ENCODE measurements at regions not wholly inside any gene's neighbourhood (a gene's known extent, or its start where the extent isn't known, plus 50 kb on each side); places are given as distances from the start of the nearest gene placed in this dataset.

DNA sequence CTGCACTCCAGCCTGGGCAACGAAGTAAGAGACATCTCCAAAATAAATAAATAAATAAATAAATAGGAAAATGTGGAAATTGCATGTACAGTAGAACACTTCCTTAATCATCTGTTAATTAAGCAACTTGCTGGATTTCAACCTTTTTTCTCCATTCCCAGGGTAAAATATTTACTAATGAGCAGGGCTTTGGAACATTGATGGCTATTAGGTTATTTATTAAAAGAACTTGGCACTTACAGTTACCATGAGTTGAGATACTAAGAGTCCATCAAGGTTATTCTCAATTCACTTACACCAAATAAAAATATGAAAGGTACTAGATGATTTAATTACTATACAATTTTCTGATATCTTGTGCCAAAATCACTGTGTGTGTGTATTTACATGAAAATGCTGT lies 607.1 kb downstream of the PCDH18 start:
- TF ChIP-seq, protein P1, sequence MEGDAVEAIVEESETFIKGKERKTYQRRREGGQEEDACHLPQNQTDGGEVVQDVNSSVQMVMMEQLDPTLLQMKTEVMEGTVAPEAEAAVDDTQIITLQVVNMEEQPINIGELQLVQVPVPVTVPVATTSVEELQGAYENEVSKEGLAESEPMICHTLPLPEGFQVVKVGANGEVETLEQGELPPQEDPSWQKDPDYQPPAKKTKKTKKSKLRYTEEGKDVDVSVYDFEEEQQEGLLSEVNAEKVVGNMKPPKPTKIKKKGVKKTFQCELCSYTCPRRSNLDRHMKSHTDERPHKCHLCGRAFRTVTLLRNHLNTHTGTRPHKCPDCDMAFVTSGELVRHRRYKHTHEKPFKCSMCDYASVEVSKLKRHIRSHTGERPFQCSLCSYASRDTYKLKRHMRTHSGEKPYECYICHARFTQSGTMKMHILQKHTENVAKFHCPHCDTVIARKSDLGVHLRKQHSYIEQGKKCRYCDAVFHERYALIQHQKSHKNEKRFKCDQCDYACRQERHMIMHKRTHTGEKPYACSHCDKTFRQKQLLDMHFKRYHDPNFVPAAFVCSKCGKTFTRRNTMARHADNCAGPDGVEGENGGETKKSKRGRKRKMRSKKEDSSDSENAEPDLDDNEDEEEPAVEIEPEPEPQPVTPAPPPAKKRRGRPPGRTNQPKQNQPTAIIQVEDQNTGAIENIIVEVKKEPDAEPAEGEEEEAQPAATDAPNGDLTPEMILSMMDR (IDR thresholded peaks at IDR 0.05; ENCODE audit: control extremely low read depth, extremely low read depth, low read depth, missing control alignments) = no peak
- POLR2A ChIA-PET = no interaction called here
- DNase-seq (ENCODE audit: extremely low spot score) = no peak
- CTCF ChIA-PET = no interaction called here

DNA sequence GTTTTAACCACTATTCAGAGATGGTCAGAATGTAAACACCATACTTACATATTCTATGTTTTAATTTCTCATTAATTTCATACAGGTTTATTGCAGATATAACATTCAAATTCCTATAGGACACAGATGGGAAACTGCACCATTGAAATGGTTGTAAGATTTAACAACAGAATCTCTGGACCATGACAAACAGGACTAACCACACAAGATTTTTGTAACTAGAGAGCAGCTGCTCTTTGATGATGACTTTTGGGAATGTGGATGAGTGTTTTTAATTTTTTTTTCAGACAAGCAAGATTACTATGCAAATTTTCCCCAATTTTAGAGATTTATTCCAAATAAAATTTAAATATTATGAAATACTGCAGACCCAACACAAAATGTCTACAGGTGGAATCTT lies 610.2 kb downstream of the PCDH18 start:
- ChIA-PET POLR2A (no interaction called here), CTCF (interaction anchor here (1.3 to 1.5 kb wide), 3 partner anchors 10 to 73 kb away, joined by 3 read pairs; no protein-coding TSS in a partner anchor)
- DNase-seq (ENCODE audit: extremely low spot score) = no peak
- TF ChIP-seq, protein P1 (IDR thresholded peaks at IDR 0.05; ENCODE audit: control extremely low read depth, extremely low read depth, low read depth, missing control alignments) = no peak

DNA sequence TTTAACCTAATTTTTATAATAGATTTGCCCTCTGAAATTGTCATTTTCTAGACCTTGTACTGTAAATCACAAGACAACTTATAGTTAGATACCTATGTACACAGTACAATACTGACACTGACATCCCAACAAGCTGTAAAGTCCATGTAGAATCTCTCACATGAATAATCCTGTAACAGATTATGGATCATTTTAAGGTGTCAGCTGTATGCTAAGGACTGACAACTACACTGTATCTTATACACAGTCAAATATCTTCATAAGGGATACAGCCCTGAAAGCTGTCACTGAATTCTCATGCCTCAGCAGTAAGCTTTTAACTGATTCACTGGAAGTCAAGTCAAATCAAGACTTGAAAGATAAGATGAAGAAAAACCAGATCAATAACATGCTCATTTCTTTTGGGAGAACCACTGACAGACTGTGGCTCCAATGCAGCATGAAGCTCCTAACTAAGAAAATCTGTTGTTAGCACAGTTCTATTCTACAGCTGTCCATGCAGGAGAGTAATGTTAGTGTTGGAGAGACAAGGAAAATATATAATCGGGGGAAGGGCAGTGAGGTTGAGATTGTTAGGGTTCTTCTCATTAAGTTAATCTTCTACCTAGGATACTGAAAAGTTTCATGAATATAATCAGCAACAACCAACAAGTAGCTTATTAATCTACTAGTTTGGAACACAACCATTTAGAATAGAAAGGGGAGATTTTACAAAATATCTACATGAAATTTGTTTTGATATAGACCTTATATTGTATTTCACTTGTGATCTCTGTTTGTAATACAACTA lies 612.0 kb downstream of the PCDH18 start:
- CTCF ChIA-PET = no interaction called here
- DNase-seq (ENCODE audit: extremely low spot score) = no peak
- POLR2A ChIA-PET = no interaction called here
- TF ChIP-seq, protein P1 (IDR thresholded peaks at IDR 0.05; ENCODE audit: control extremely low read depth, extremely low read depth, low read depth, missing control alignments) = no peak

DNA sequence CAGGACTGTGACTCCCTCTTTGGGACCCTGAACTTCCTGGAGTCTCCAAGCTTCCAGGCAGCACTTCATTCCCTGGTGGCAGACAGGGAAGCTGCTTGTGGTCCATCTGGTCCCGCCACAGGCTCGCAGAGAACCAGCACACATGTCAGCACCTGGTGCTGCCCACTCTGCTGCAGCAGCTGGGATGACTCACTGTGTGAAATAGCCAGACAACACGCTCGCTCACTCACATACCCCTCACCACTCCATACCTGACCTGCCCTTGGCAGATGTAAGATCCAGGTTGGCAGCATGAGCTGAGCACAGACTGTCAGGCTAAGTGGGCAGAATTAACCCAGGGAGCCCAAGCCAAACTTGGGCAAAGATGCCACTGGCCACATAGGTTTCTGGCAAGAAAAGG lies 613.5 kb downstream of the PCDH18 start:
- POLR2A ChIA-PET = no interaction called here
- DNase-seq (ENCODE audit: extremely low spot score) = no peak
- TF ChIP-seq, protein P1 (IDR thresholded peaks at IDR 0.05; ENCODE audit: control extremely low read depth, extremely low read depth, low read depth, missing control alignments) = no peak
- CTCF ChIA-PET = interaction anchor here (1.3 kb wide), 1 partner anchor 31 kb away, joined by 3 read pairs; no protein-coding TSS in a partner anchor

DNA sequence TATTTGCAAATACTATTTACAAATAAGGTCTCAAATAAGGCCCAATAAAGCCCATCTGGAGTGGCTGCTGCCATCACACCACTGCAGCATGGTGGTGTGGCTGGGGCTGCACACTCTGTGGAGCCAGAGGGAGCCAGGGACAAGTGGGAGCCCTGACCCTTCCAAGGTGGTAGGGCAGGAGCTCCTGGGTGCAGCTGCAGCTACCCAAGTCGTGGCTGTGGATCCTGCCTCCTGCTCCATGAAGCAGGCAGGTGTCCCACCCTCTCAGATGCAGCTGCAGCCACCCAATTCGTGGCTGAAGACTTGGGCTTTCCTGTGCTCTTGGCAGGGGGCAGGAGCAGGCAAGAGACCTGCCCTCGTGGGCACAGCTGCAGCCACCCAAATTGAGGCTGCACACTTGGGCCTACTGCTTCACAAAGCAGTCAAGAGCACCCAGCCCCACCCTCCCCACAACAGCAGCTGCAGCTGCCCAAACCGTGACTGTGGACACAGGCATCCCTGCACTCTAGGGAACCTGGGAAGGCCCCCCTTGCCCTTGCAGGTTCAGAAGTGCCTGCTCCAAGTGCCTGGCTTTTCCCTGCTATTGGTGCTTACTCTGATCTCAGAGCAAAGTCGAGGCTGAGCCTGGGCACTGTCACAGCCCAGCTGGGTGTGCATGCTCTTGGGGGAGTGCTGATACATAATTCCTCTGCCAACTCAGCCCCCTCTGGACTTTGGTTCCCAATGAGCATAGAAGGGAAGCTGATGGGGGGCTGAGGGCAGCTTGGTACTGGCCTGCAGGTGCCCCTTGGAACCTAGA lies 614.8 kb downstream of the PCDH18 start:
- POLR2A ChIA-PET = no interaction called here
- TF ChIP-seq, protein P1 (IDR thresholded peaks at IDR 0.05; ENCODE audit: control extremely low read depth, extremely low read depth, low read depth, missing control alignments) = no peak
- CTCF ChIA-PET = no interaction called here
- DNase-seq (ENCODE audit: extremely low spot score) = no peak

DNA sequence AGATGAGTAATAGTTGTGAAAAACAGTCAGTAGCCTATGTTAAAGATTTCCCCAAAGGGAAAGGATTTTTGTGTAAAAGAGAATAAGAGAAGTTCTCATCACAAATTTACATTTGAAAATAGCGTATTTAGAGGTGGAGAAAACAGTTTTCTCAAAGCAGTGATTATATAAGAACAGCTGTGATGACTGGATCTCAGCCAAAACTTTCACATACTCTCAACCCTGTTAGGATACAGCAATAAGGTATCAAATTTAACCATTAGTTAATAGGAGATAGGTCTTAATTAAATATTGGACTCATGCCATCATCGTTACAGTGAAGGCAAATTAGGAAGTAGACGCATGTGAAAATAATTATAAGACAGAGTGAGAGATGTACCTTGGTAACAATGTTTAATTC lies 622.7 kb downstream of the PCDH18 start:
- CTCF ChIA-PET = no interaction called here
- TF ChIP-seq, protein P1 (IDR thresholded peaks at IDR 0.05; ENCODE audit: control extremely low read depth, extremely low read depth, low read depth, missing control alignments) = no peak
- DNase-seq (ENCODE audit: extremely low spot score) = no peak
- POLR2A ChIA-PET = no interaction called here

Data from GM10248 (cell line).